Muscle layer of colon (tissue), 2 donors: ENCODE measurements at regions not wholly inside any gene's neighbourhood (a gene's known extent, or its start where the extent isn't known, plus 50 kb on each side); places are given as distances from the start of the nearest gene placed in this dataset.

Experiments used
- H3K27ac ChIP-seq: one replicate; pipeline ENCODE4 v1.7.0; 2013; ENCODE audit warnings: low read depth, mild to moderate bottlenecking, low read length, moderate library complexity
- H3K27me3 ChIP-seq, 2 donors: one replicate each; pipeline ENCODE4 v1.7.0; 2013; ENCODE audit warnings: low read length in 2 of 2, mild to moderate bottlenecking in 2 of 2; ENCODE audit not compliant: insufficient read depth in 2 of 2, control insufficient read depth in 1 of 2
- H3K36me3 ChIP-seq: one replicate; pipeline ENCODE4 v1.7.0; 2013; ENCODE audit warnings: mild to moderate bottlenecking, low read length; ENCODE audit not compliant: insufficient read depth
- H3K4me1 ChIP-seq: one replicate; pipeline ENCODE4 v1.7.0; 2013; ENCODE audit warnings: mild to moderate bottlenecking, low read length; ENCODE audit not compliant: insufficient read depth
- H3K4me3 ChIP-seq, 2 donors: one replicate each; pipeline ENCODE4 v1.7.0; 2013; ENCODE audit warnings: low read length in 2 of 2, low read depth in 1 of 2, mild to moderate bottlenecking in 1 of 2, moderate library complexity in 1 of 2
- H3K9ac ChIP-seq: one replicate; pipeline ENCODE4 v1.7.0; 2013; ENCODE audit warnings: low read length
- H3K9me3 ChIP-seq: one replicate; pipeline ENCODE4 v1.7.0; 2013; ENCODE audit warnings: mild to moderate bottlenecking, low read length
- donor health status: abdominal sarcoma.
- donor health status: Adenocarcinoma of cecum.

DNA sequence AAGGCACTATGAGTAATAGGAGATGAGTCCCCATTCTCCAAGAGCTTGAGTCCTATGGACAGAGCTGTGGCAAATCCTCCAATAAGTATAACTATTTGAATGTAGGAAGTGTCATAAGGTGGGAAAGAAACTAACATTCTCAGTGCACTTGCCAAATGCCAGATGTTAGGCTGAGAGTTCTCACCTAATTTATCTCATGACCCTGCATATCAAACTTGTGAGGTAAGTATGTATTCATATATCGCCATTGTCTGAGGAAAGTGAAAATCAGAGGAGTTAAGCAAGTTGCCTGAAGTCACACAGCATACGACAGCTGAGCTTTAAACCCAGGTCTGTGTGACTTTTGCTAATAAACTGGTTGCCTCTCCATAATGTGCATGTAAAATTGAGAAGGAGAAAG lies 169.5 kb downstream of the TTC32 start:
- no peaks in the 10 kb centered on the region for H3K9me3 ChIP-seq
- no peaks in the 10 kb centered on the region for H3K36me3 ChIP-seq
- H3K27me3 ChIP-seq = no peaks in the 10 kb centered on the region
- H3K9ac ChIP-seq = no peak overlapping the region
- no peak overlapping the region for H3K4me3 ChIP-seq
- H3K27ac ChIP-seq = no peak overlapping the region
- H3K4me1 ChIP-seq = peaks cover 25% of the 10 kb centered on the region

DNA sequence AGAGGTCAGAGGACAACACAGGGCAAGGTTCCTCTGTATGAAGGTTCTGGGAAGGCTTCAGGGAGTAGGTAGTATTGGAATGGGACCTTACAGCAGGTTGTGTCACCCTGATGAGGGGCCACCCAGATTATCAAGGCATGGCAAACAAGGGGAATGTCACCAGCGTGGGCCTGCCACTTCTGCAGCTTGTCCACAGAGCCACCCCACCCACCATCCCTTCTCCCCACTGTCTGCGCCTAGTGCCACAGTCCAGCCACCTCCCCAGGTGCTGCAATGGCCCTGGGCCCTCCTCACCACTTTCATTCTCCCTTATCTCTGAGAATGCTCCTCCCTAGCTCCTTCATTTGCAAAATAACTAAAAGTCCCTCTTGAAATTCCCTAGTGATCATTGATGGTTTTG lies 170.3 kb downstream of the TTC32 start:
- Histone ChIP-seq H3K9me3 (no peaks in the 10 kb centered on the region), H3K36me3 (no peaks in the 10 kb centered on the region), H3K27ac (no peak overlapping the region), H3K4me1 (peaks cover 25% of the 10 kb centered on the region), H3K4me3 (no peak overlapping the region), H3K9ac (no peak overlapping the region), H3K27me3 (no peaks in the 10 kb centered on the region)

DNA sequence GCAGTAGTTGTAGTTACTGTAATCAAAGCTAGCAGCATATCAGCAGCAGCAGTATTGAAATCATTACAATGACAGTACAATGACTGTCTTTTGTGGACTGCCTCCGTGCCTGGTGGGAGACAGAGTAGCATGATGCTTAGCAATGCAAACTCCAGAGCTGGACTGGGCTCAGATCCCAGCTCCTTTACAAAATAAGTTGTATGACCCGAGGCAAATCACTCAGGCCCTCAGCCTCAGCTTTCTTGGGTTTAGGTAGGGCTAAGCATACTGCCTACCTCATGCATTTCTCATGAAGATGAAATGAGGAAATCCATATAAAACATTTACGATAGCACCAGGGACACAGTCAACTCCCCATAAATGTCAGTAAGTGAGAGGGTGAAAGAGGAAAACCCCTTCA lies 170.7 kb downstream of the TTC32 start:
- Histone ChIP-seq H3K36me3 (no peaks in the 10 kb centered on the region), H3K9me3 (no peaks in the 10 kb centered on the region), H3K27me3 (no peaks in the 10 kb centered on the region), H3K9ac (no peak overlapping the region), H3K27ac (no peak overlapping the region), H3K4me1 (peaks cover 25% of the 10 kb centered on the region), H3K4me3 (no peak overlapping the region)

DNA sequence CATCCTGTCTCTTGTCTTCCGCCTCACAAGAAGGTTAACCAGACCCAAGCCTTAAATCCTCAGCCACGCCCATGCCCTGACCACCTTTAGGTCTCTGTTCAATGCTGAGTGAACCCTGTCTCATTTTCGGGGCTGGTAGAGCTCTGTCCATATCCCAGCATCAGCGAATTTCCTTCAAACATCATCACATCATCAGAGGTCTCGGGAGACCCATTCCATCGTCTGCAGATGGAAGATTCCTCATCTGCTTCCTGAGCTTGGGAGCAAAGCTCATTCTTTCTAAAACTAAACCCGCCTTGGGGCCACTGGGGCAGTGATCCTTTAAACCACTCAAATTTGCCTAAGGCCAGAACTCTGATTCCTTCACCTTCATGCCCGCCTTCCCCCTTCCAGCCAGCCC lies 173.7 kb downstream of the TTC32 start:
- H3K27me3 ChIP-seq = no peaks in the 10 kb centered on the region
- no peak overlapping the region for H3K4me3 ChIP-seq
- no peak overlapping the region for H3K27ac ChIP-seq
- H3K9ac ChIP-seq = no peak overlapping the region
- H3K4me1 ChIP-seq = peaks cover 5% of the 10 kb centered on the region
- no peaks in the 10 kb centered on the region for H3K36me3 ChIP-seq
- H3K9me3 ChIP-seq = no peaks in the 10 kb centered on the region

DNA sequence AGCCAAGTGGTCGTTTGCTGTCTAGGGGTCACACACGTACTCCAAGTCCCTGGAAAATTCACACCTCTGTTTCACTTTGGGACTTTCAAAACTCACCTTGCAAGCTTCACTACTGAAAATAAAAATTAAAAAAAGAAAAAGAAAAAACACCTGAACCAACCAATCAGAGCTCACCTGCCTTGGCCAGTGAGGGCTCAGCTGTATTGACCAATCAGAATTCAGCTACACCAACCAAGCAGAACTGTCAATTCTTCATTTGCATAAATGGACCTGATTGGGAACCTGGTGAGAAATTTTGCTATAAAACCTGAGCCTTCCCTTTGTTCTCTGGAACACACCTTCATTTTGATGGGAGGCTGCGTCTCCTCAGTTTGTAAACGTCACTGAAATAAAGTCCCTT lies 176.4 kb downstream of the TTC32 start:
- Histone ChIP-seq H3K4me3 (no peak overlapping the region), H3K36me3 (no peaks in the 10 kb centered on the region), H3K4me1 (peaks cover 12% of the 10 kb centered on the region), H3K27me3 (no peaks in the 10 kb centered on the region), H3K9me3 (no peaks in the 10 kb centered on the region), H3K9ac (no peak overlapping the region), H3K27ac (no peak overlapping the region)

DNA sequence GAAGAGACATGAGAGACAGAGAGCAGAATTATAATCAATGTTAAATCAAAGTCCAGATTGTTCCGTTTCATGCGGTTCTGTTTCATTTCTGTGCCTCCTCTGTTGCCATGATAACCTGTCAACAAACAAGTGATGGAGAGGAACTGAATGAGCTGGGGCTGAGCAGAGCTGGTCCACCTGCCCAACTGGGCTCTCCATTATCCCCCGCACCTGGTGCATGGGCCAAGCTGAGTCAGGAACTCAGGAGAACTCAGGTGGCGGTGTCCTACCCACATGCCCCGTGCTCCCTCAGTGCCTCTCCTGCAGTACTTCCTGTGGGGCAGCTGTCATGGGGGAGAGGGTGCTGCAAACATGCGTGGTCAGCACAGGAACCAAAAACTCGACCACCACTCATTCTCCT lies 178.8 kb downstream of the TTC32 start:
- no peak overlapping the region for H3K9ac ChIP-seq
- H3K9me3 ChIP-seq = no peaks in the 10 kb centered on the region
- peaks cover 12% of the 10 kb centered on the region for H3K4me1 ChIP-seq
- no peaks in the 10 kb centered on the region for H3K27me3 ChIP-seq
- no peak overlapping the region for H3K27ac ChIP-seq
- no peaks in the 10 kb centered on the region for H3K36me3 ChIP-seq
- no peak overlapping the region for H3K4me3 ChIP-seq

DNA sequence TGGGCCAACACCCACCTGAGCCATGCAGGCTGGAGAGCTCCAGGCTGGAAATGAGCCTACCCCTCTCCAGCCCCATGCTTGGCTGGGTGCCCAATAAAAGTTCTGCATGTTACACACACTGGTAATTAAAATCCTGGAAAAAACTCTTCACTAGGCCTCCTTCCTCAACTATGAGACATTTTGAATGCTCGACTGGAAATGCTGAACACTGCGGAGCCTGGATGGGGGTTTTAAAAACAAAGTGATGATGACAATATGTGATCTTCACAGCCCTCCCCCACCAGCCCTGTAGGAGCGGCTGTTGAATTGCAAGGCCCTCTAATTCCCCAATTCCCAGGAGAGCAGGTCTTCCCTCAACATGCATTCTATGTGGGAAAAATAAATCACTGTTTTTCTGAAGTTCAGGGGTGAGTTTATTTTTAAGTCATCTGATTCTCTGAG lies 179.2 kb downstream of the TTC32 start:
- Histone ChIP-seq H3K4me1 (peaks cover 12% of the 10 kb centered on the region), H3K4me3 (no peak overlapping the region), H3K9ac (no peak overlapping the region), H3K27me3 (no peaks in the 10 kb centered on the region), H3K9me3 (no peaks in the 10 kb centered on the region), H3K27ac (peak overlapping the region; percentile 42), H3K36me3 (no peaks in the 10 kb centered on the region)

DNA sequence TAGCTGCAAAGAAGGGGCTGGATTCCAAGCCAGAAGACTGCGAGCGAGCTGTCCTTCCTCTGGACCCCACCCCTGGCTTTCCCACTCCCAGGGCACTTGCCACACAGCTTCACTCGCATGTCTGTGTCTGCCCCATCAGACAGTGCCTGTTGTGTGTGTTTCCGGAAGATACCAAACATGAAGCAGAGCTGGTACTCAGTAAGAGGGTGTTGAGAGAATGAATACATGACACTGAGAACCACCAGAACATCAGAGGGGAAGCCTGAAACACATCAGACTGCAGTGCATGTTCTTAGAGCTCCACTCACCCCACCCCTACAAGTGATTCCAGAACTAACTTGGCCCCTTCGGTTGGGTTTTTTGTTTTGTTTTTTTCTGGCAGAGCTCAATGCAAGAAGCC lies 181.5 kb downstream of the TTC32 start:
- no peaks in the 10 kb centered on the region for H3K36me3 ChIP-seq
- no peaks in the 10 kb centered on the region for H3K9me3 ChIP-seq
- H3K27ac ChIP-seq = no peak overlapping the region
- no peaks in the 10 kb centered on the region for H3K27me3 ChIP-seq
- H3K9ac ChIP-seq = no peak overlapping the region
- H3K4me3 ChIP-seq = no peak overlapping the region
- peaks cover 12% of the 10 kb centered on the region for H3K4me1 ChIP-seq

DNA sequence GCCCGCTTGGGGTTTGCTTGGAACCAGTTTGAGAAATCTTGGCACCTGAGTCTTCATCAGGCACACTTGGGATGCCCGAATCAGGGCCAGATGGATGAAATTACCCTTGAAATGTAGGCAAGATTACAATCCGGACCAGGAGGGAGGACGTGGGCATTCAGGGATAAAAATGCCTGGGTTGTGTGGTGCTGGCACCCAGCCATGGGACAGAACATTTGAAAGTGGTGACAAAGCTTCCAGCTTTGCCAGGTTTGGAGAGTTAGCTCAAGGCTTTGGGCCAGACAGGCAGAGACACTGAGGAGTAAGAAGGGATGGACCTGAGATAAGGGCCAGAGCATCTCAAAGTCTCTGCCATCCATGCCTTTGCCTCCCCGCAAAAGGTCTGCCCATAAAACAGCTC lies 182.2 kb downstream of the TTC32 start:
- Histone ChIP-seq H3K36me3 (no peaks in the 10 kb centered on the region), H3K4me1 (peaks cover 12% of the 10 kb centered on the region), H3K4me3 (no peak overlapping the region), H3K9ac (no peak overlapping the region), H3K27ac (no peak overlapping the region), H3K9me3 (no peaks in the 10 kb centered on the region), H3K27me3 (no peaks in the 10 kb centered on the region)

DNA sequence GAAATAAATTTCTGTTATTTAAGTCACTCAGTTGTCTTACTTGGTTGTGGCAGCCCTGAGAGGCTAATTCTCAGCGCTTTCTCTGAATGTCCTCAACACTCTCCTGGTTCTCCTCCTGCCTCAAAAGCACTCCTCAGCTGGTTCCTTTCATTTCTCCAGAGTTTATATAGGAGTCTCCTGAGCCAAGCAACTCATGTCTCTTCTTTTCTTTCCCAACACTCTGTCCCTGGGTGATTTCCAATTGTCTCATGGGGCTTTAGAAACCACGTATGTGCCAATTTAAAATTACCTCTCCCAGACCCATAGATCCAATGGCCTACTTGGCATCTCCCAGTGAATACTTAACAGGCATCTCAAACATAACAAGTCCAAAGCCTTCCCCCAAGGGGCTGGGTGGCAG lies 184.3 kb downstream of the TTC32 start:
- no peaks in the 10 kb centered on the region for H3K9me3 ChIP-seq
- H3K36me3 ChIP-seq = no peaks in the 10 kb centered on the region
- no peak overlapping the region for H3K27ac ChIP-seq
- no peaks in the 10 kb centered on the region for H3K27me3 ChIP-seq
- H3K4me3 ChIP-seq = no peak overlapping the region
- H3K9ac ChIP-seq = no peak overlapping the region
- peaks cover 4% of the 10 kb centered on the region for H3K4me1 ChIP-seq

DNA sequence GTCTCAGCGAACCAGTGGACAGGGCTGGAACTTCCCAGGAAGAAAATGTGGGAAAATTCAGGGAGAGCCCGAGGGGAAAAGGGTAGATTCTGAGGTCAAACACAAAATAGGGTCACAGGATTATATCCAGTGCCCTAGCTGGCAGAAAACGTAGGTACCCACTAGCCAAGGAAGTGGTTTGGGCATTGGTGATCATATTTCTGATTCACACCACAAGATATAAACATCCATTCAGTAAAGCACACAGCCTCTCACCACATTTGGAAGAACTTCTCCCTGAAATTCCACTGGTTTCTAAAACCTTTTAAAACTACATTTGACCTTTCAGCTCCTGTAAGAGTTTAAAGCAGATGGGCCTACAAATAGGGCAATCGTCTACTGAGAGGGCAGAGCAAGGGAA lies 186.9 kb downstream of the TTC32 start:
- no peak overlapping the region for H3K27ac ChIP-seq
- H3K36me3 ChIP-seq = no peaks in the 10 kb centered on the region
- peaks cover 10% of the 10 kb centered on the region for H3K4me1 ChIP-seq
- no peak overlapping the region for H3K9ac ChIP-seq
- H3K4me3 ChIP-seq = no peak overlapping the region
- H3K27me3 ChIP-seq = no peaks in the 10 kb centered on the region
- no peaks in the 10 kb centered on the region for H3K9me3 ChIP-seq

DNA sequence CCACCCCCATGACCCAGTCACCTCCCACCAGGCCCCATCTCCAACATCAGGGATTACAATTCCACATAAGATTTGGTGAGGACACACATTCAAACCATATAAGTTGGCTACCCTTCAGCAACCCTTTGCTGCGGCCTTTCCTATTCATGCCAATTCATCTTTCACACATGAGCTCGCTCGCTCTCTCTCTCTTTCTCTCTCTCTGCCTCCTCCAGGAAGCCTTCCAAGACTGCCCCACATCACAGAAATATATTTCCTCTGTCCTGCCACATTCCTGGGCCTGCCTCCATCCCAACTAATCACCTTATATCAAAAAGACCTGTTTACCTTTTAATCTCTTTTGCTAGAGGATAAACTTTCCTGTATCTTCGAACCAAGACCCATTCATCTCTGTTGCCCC lies 188.9 kb downstream of the TTC32 start:
- Histone ChIP-seq H3K27me3 (no peaks in the 10 kb centered on the region), H3K9me3 (no peaks in the 10 kb centered on the region), H3K4me1 (peaks cover 10% of the 10 kb centered on the region), H3K27ac (no peak overlapping the region), H3K4me3 (no peak overlapping the region), H3K9ac (no peak overlapping the region), H3K36me3 (no peaks in the 10 kb centered on the region)
